Panc1 (cell line): ENCODE measurements at regions not wholly inside any gene's neighbourhood (a gene's known extent, or its start where the extent isn't known, plus 50 kb on each side); places are given as distances from the start of the nearest gene placed in this dataset.

ENCODE experiments used
- POLR2AphosphoS5 ChIP-seq: IDR thresholded peaks from 2 replicates; pipeline ENCODE4 v1.6.1; 2012; ENCODE audit warnings: mild to moderate bottlenecking, low read depth, low read length, moderate library complexity
- TCF7L2 ChIP-seq: IDR thresholded peaks from 2 replicates; pipeline ENCODE4 v1.6.1; 2011; ENCODE audit warnings: mild to moderate bottlenecking, low read depth, low read length, inconsistent platforms
- TF ChIP-seq, protein P1 (sequence below): fragments of 450-650 bp; IDR thresholded peaks from 2 replicates; pipeline ENCODE4 v1.5.1; 2017; ENCODE audit warnings: mild to moderate bottlenecking
- TF ChIP-seq, protein P2 (sequence below), 2 experiments: IDR thresholded peaks; 2 replicates each; pipeline ENCODE4 v1.6.1; 2011 to 2012; ENCODE audit warnings: low read depth in 2 of 2, control low read depth in 1 of 2, low read length in 1 of 2, mild to moderate bottlenecking in 1 of 2, moderate library complexity in 1 of 2; ENCODE audit not compliant: insufficient read depth in 1 of 2

DNA sequence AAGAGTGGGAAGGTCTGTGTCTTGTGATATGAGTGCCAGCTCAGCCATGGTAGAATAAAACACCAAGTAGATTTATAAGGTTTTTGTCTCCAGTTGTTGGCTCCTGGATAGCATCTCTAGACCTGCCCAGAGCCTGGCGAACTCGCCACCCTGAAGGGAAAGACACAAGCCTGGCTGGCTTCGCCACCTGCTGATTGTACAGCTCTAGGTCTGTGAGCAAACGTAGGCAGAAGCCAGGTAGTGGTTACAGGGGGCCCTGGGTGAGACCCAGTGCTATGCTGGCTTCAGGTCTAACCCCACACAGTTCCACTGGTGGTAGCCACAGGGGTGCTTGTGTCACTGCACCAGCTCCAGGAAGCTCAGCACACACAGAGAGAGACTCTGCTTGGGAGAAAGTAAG lies 100.5 kb downstream of the BLTP1 start:
- TF ChIP-seq, protein P1, sequence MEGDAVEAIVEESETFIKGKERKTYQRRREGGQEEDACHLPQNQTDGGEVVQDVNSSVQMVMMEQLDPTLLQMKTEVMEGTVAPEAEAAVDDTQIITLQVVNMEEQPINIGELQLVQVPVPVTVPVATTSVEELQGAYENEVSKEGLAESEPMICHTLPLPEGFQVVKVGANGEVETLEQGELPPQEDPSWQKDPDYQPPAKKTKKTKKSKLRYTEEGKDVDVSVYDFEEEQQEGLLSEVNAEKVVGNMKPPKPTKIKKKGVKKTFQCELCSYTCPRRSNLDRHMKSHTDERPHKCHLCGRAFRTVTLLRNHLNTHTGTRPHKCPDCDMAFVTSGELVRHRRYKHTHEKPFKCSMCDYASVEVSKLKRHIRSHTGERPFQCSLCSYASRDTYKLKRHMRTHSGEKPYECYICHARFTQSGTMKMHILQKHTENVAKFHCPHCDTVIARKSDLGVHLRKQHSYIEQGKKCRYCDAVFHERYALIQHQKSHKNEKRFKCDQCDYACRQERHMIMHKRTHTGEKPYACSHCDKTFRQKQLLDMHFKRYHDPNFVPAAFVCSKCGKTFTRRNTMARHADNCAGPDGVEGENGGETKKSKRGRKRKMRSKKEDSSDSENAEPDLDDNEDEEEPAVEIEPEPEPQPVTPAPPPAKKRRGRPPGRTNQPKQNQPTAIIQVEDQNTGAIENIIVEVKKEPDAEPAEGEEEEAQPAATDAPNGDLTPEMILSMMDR: no peak
- TF ChIP-seq POLR2AphosphoS5 (no peak), TCF7L2 (no peak)
- TF ChIP-seq, protein P2, sequence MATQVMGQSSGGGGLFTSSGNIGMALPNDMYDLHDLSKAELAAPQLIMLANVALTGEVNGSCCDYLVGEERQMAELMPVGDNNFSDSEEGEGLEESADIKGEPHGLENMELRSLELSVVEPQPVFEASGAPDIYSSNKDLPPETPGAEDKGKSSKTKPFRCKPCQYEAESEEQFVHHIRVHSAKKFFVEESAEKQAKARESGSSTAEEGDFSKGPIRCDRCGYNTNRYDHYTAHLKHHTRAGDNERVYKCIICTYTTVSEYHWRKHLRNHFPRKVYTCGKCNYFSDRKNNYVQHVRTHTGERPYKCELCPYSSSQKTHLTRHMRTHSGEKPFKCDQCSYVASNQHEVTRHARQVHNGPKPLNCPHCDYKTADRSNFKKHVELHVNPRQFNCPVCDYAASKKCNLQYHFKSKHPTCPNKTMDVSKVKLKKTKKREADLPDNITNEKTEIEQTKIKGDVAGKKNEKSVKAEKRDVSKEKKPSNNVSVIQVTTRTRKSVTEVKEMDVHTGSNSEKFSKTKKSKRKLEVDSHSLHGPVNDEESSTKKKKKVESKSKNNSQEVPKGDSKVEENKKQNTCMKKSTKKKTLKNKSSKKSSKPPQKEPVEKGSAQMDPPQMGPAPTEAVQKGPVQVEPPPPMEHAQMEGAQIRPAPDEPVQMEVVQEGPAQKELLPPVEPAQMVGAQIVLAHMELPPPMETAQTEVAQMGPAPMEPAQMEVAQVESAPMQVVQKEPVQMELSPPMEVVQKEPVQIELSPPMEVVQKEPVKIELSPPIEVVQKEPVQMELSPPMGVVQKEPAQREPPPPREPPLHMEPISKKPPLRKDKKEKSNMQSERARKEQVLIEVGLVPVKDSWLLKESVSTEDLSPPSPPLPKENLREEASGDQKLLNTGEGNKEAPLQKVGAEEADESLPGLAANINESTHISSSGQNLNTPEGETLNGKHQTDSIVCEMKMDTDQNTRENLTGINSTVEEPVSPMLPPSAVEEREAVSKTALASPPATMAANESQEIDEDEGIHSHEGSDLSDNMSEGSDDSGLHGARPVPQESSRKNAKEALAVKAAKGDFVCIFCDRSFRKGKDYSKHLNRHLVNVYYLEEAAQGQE (IDR thresholded peaks at IDR 0.05; ENCODE audit: insufficient read depth in 1 of 2, low read depth in 2 of 2, low read length in 1 of 2): no peak
